ENCODE measurements at regions not wholly inside any gene's neighbourhood (a gene's known extent, or its start where the extent isn't known, plus 50 kb on each side); places are given as distances from the start of the nearest gene placed in this dataset.
"Not testable (repeated sequence)": the region's sequence is repeated elsewhere in the genome, so short reads cannot be mapped to it uniquely, and the experiment has no call there.

- DNase-seq = not testable (repeated sequence)
These were observed 209.2 kb downstream of the SPRY1 start for GRCh38 chr4:123605797-123606196.

GRCh38 chr4:123606336-123606735 is 209.7 kb downstream of the SPRY1 start:
- DNase-seq = no peak

GRCh38 chr4:123606946-123607542 is 210.4 kb downstream of the SPRY1 start:
- no peak for DNase-seq

- DNase-seq = no peak
These were observed 213.2 kb downstream of the SPRY1 start for GRCh38 chr4:123609829-123610228.

GRCh38 chr4:123613586-123614344 is 217.2 kb downstream of the SPRY1 start:
- no peak for DNase-seq

GRCh38 chr4:123615901-123616300 is 219.3 kb downstream of the SPRY1 start:
- no peak for DNase-seq

- DNase-seq = no peak
These were observed 220.4 kb downstream of the SPRY1 start for GRCh38 chr4:123616951-123617461.

- DNase-seq = no peak
These were observed 221.2 kb downstream of the SPRY1 start for GRCh38 chr4:123617791-123618190.

- no peak for DNase-seq
These were observed 222.0 kb downstream of the SPRY1 start for GRCh38 chr4:123618606-123619005.

- no peak for DNase-seq
These were observed 222.7 kb downstream of the SPRY1 start for GRCh38 chr4:123619326-123619725.

GRCh38 chr4:123619895-123620294 is 223.3 kb downstream of the SPRY1 start:
- no peak for DNase-seq

GRCh38 chr4:123621072-123621705 is 224.6 kb downstream of the SPRY1 start:
- no peak for DNase-seq

- DNase-seq = no peak
These were observed 226.0 kb downstream of the SPRY1 start for GRCh38 chr4:123622572-123622971.

GRCh38 chr4:123623611-123624010 is 227.0 kb downstream of the SPRY1 start:
- no peak for DNase-seq

- no peak for DNase-seq
These were observed 228.4 kb downstream of the SPRY1 start for GRCh38 chr4:123624959-123625358.

- no peak for DNase-seq
These were observed 231.7 kb downstream of the SPRY1 start for GRCh38 chr4:123628288-123628687.

GRCh38 chr4:123631786-123632692 is 235.4 kb downstream of the SPRY1 start:
- DNase-seq = no peak

- DNase-seq = no peak
These were observed 236.1 kb downstream of the SPRY1 start for GRCh38 chr4:123632693-123633030.

GRCh38 chr4:123638834-123639233 is 242.2 kb downstream of the SPRY1 start:
- DNase-seq = no peak

- no peak for DNase-seq
These were observed 243.7 kb downstream of the SPRY1 start for GRCh38 chr4:123640271-123640670.

- no peak for DNase-seq
These were observed 244.2 kb downstream of the SPRY1 start for GRCh38 chr4:123640824-123641223.

- DNase-seq = no peak
These were observed 247.1 kb downstream of the SPRY1 start for GRCh38 chr4:123643691-123644090.

- DNase-seq = no peak
These were observed 252.7 kb downstream of the SPRY1 start for GRCh38 chr4:123649250-123649644.
